GM19240 (cell line): ENCODE measurements at regions not wholly inside any gene's neighbourhood (a gene's known extent, or its start where the extent isn't known, plus 50 kb on each side); places are given as distances from the start of the nearest gene placed in this dataset.
"Not testable (repeated sequence)": the region's sequence is repeated elsewhere in the genome, so short reads cannot be mapped to it uniquely, and the experiment has no call there.

Experiments
- DNase-seq: peaks from one replicate; pipeline ENCODE4 v3.0.0; 2011; ENCODE audit warnings: low spot score; ENCODE audit not compliant: insufficient read length

- no peak for DNase-seq
Observed at GRCh38 chr18:57954935-57955334, 89.1 kb upstream of the NEDD4L start.

GRCh38 chr18:57953883-57954282 is 90.1 kb upstream of the NEDD4L start:
- DNase-seq, result no peak

GRCh38 chr18:57951999-57952774 is 91.8 kb upstream of the NEDD4L start:
- DNase-seq, result no peak

DNA sequence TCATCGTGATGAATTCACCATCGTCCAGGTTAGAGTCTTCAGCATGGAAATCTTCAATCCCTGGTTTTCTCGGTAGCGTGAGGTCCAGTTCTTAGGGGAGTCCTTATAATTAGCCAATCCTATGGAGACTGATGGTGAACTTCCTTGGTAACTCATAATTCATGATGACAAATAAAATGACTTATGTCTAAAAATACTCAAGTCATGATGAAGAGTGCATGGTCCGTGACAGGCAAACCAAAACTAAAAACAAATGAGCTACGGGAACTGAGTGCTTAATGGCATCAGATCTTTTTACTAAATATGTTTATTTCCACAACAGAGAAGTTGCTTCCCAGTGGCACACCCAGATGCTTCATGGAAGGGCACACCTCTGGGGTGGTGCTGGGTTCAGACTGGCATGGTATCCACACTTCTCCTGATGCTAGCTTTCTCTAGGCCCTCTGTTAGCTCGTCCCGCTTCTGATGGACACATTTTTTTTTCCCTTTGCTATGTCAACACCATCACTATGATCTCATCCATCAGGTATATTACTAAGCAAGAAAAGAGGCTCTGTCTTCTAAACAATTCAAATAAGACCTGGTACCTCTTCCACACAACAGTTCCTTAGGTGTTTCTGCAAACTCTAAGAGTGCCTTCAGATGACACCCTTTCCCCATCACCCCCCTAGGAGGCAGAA is 92.8 kb upstream of the NEDD4L start:
- DNase-seq, result no peak

DNA sequence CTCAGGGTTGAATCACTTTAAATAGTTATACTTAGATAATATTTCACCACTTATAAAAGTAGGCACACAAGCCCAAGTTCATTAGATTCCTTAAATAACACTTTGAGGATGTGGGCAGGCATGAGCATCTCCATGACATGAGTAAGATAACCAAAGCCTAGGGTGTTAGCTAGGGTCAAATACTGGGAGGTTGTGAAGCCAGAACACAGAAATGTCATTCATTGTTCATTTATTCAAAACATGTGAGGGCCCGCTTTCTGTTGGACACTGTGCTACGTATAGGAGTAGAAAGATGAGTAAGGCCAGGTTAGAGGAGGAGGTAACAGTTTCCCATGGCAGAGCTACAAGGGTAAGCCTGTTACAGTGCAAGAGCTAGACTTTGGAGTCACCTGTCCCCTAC is 93.5 kb upstream of the NEDD4L start:
- DNase-seq, result no peak

- not testable (repeated sequence) for DNase-seq
Observed at GRCh38 chr18:57949335-57949734, 94.7 kb upstream of the NEDD4L start.

DNA sequence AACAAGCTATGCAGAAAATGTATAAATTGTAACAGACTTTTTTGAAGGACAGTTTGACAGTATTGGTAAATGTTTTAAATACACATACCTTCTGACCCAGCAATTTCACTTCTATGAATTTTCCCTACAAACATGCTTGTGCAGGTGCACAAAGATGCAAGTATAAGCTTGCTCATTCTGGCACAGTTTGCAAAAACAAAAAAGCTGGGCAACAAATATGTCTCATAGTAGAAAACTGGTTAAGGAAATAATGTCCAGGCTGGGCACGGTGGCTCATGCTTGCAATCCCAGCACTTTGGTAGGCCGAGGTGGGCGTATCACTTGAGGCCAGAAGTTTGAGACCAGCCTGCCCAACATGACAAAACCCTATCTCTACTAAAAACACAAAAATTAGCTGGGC is 96.9 kb upstream of the NEDD4L start:
- DNase-seq, result no peak

- no peak for DNase-seq
Observed at GRCh38 chr18:57943723-57944122, 100.3 kb upstream of the NEDD4L start.

DNA sequence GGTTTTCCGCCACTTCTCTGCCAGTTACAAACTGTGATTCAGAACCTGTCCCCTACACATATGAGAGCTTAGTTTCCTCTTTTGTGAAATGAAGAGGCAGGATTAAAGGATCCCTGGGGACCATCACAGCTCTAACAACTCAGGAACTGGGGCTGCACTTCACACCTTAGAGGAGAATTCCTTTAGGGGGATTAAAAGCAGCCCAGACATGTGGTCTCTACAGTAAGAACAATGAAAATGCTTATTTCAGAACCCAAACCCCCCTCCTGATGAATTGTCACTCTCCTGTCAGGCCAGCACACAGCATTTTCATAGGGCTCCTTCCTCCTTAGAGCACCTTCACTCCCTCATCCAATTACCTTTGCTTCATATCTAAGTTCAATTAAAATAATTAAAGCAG is 101.5 kb upstream of the NEDD4L start:
- DNase-seq, result no peak

GRCh38 chr18:57941841-57942489 is 102.1 kb upstream of the NEDD4L start:
- DNase-seq, result no peak

DNA sequence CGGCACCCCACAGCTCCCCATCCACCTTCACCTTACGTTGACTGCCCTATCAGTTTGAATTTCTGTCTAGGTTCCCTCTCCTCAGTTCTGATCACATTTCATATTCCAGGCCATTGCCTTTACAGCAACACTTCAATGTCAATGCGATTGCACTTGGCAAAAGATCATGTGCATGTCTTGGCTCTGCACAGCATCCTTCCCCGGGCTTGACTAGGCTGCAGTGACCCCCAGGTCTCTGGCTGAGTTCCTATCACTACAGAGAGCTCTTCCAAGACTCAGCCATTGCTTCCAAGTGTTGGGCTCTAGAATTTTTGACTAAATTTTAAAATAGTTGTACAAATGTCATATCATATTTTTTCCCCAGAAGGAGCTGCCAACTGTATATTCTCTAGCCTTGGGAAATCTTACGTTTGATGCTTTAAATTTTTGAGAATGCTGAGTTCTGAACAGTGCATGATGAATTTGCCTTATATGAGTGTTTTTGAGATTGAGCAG is 103.8 kb upstream of the NEDD4L start:
- DNase-seq, result no peak

DNA sequence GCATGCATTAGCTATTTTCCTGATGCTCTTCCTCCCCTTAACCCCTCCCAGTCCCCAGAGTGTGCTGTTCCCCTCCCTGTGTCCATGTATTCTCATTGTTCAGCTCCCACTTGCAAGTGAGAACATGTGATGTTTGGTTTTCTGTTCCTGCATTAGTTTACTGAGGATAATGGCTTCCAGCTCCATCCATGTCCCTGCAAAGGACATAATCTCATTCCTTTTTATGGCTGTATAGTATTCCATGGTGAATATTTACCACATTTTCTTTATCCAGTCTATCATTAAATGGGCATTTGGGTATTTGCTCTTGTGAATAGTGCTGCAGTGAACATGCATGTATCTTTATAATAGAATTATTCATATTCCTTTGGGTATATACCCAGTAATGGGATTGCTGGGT is 109.7 kb upstream of the NEDD4L start:
- DNase-seq, result not testable (repeated sequence)

DNA sequence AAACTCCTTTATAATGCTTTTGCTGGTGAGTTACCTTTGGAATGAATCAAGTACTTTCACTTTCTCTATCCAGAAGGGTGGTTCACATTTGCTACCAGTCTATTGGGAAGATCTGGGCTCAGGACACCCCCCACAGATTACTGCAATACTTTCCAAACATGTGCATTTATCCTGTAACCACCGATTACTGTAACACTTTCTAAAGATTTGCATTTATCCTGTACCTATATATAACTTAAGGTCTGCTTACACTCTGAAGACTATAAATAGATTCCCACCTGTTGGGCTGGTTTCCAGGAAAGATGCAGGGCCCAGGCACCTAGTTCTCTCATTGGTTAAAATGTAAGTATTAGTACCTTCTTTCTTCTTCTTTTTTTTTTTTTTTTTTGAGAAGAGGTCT is 113.0 kb upstream of the NEDD4L start:
- no peak for DNase-seq

GRCh38 chr18:57930476-57930875 is 113.5 kb upstream of the NEDD4L start:
- no peak for DNase-seq

- no peak for DNase-seq
Observed at GRCh38 chr18:57929922-57930321, 114.1 kb upstream of the NEDD4L start.

- DNase-seq, result no peak
Observed at GRCh38 chr18:57928466-57928865, 115.6 kb upstream of the NEDD4L start.

GRCh38 chr18:57927511-57927910 is 116.5 kb upstream of the NEDD4L start:
- DNase-seq, result no peak

DNA sequence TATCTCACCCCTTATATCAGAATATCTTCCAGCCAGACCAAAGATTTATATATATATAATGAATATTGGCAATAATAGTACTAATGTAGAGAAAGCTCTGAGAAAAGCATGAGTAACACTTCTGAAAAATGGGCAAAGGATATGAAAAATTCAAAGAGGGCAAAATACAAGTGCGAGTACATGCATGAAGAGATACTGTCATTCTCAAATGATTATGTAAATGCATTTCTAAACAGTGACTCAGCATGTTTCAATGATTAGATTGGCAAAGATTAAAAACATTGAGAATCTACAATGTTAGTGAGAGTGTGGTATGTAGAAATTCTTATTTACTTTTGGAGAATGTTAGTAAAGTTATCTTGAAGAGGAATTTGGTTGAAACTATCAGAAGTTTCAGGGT is 118.3 kb upstream of the NEDD4L start:
- no peak for DNase-seq

DNA sequence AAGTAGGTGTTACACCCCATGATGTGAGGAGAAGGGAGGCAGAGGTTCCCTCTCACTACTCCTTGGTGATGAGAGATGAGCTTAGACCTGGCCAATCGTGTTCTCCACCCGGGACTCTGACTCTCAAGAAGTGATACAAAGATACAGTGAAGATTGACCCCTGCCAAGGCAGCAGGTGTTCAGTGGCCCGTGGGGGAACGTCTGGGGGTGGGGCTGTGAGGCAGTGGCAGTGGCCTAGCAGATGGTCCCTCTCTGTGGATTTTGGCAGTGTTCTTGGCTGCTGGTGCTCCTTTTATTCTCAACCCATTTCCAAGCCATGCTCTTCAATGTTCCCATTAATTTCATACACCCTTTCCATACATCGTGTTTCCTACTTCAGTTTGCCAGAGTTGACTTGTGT is 120.4 kb upstream of the NEDD4L start:
- DNase-seq, result no peak

- DNase-seq, result no peak
Observed at GRCh38 chr18:57922885-57923284, 119.8 kb upstream of the ATP8B1 start.

GRCh38 chr18:57921708-57922107 is 118.6 kb upstream of the ATP8B1 start:
- DNase-seq, result no peak

- DNase-seq, result no peak
Observed at GRCh38 chr18:57920036-57920435, 116.9 kb upstream of the ATP8B1 start.
